GM21360 (cell line): ENCODE measurements at regions not wholly inside any gene's neighbourhood (a gene's known extent, or its start where the extent isn't known, plus 50 kb on each side); places are given as distances from the start of the nearest gene placed in this dataset.
A peak's percentile ranks its signal among the peaks of the same experiment; 100 is the strongest.
"Not testable (repeated sequence)": the region's sequence is repeated elsewhere in the genome, so short reads cannot be mapped to it uniquely, and the experiment has no call there.

ENCODE experiments used
- ATAC-seq: cut with Tn5 transposase; IDR thresholded peaks from one replicate; pipeline ENCODE4 v1.9.1; 2021; ENCODE audit warnings: mild to moderate bottlenecking, moderate library complexity; ENCODE audit not compliant: unreplicated experiment

- ATAC-seq: no peak
These were observed 60.0 kb upstream of the EDAR start for GRCh38 chr2:109049022-109049421.

GRCh38 chr2:109048163-109048562, 59.1 kb upstream of the EDAR start:
- no peak for ATAC-seq

GRCh38 chr2:109047569-109047968, 58.5 kb upstream of the EDAR start:
- not testable (repeated sequence) for ATAC-seq

GRCh38 chr2:109046925-109047508, 58.0 kb upstream of the EDAR start:
- ATAC-seq: peak; percentile 67

- no peak for ATAC-seq
These were observed 56.5 kb upstream of the EDAR start for GRCh38 chr2:109045505-109045904.

- ATAC-seq: no peak
These were observed 50.0 kb upstream of the EDAR start for GRCh38 chr2:109038992-109039391.
